Stimulated activated CD8-positive, alpha-beta memory T cell treated with anti-CD3 and anti-CD28 coated beads, Interleukin-4, amount 100 ng/mL, for 48 hours (primary cell): ENCODE measurements at regions not wholly inside any gene's neighbourhood (a gene's known extent, or its start where the extent isn't known, plus 50 kb on each side); places are given as distances from the start of the nearest gene placed in this dataset.

Source experiments
- DNase-seq: peaks from one replicate; pipeline ENCODE4 v3.0.0-alpha.2; 2020

GRCh38 chr5:98641671-98642070, 131.8 kb upstream of the RGMB start:
- DNase-seq, result no peak

- no peak for DNase-seq
Measured at GRCh38 chr5:98643569-98643968, 129.9 kb upstream of the RGMB start.

GRCh38 chr5:98651715-98652114, 121.7 kb upstream of the RGMB start:
- DNase-seq, result no peak

- DNase-seq, result no peak
Measured at GRCh38 chr5:98656125-98656795, 117.2 kb upstream of the RGMB start.

GRCh38 chr5:98656796-98657195, 116.7 kb upstream of the RGMB start:
- DNase-seq, result no peak

- no peak for DNase-seq
Measured at GRCh38 chr5:98657559-98657958, 115.9 kb upstream of the RGMB start.

- DNase-seq, result no peak
Measured at GRCh38 chr5:98663521-98663920, 109.9 kb upstream of the RGMB start.

- no peak for DNase-seq
Measured at GRCh38 chr5:98664736-98665135, 108.7 kb upstream of the RGMB start.

- DNase-seq, result no peak
Measured at GRCh38 chr5:98679963-98680362, 93.5 kb upstream of the RGMB start.

- no peak for DNase-seq
Measured at GRCh38 chr5:98690002-98690401, 83.5 kb upstream of the RGMB start.

- no peak for DNase-seq
Measured at GRCh38 chr5:98694902-98695301, 78.6 kb upstream of the RGMB start.

- no peak for DNase-seq
Measured at GRCh38 chr5:98698359-98698758, 75.1 kb upstream of the RGMB start.

- DNase-seq, result no peak
Measured at GRCh38 chr5:98700730-98701129, 72.7 kb upstream of the RGMB start.

- DNase-seq, result no peak
Measured at GRCh38 chr5:98705841-98706240, 67.6 kb upstream of the RGMB start.

GRCh38 chr5:98709681-98710080, 63.8 kb upstream of the RGMB start:
- DNase-seq, result no peak

- no peak for DNase-seq
Measured at GRCh38 chr5:98713027-98713426, 60.4 kb upstream of the RGMB start.

GRCh38 chr5:98713856-98714255, 59.6 kb upstream of the RGMB start:
- no peak for DNase-seq

- DNase-seq, result no peak
Measured at GRCh38 chr5:98714710-98715288, 58.7 kb upstream of the RGMB start.

GRCh38 chr5:98721231-98721928, 52.1 kb upstream of the RGMB start:
- no peak for DNase-seq

- no peak for DNase-seq
Measured at GRCh38 chr5:98722188-98722587, 51.3 kb upstream of the RGMB start.

GRCh38 chr5:98723061-98723460, 50.4 kb upstream of the RGMB start:
- no peak for DNase-seq
